ENCODE measurements at regions not wholly inside any gene's neighbourhood (a gene's known extent, or its start where the extent isn't known, plus 50 kb on each side); places are given as distances from the start of the nearest gene placed in this dataset.
"Not testable (repeated sequence)": the region's sequence is repeated elsewhere in the genome, so short reads cannot be mapped to it uniquely, and the experiment has no call there.

- DNase-seq, result no peak
These were observed 423.8 kb upstream of the EPHA5 start for GRCh38 chr4:66094070-66094469.

GRCh38 chr4:66091786-66092185 is 421.5 kb upstream of the EPHA5 start:
- DNase-seq, result no peak

DNA sequence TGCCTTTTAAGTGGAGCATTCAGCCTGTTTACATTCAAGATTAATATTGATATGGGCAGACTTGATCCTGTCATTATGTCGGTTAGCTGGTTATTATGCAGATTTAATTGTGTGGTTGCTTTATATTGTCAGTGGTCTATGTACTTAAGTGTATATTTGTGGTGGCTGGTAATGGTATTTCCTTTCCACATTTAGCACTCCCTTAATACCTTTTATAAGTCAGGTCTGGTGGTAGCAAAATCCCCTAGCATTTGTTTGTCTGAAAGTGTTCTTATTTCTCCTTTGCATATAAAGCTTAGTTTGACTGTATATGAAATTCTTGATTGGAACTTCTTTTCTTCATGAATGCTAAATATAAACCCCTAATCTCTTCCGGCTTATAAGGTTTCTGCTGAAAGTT is 403.7 kb upstream of the EPHA5 start:
- DNase-seq, result no peak

DNA sequence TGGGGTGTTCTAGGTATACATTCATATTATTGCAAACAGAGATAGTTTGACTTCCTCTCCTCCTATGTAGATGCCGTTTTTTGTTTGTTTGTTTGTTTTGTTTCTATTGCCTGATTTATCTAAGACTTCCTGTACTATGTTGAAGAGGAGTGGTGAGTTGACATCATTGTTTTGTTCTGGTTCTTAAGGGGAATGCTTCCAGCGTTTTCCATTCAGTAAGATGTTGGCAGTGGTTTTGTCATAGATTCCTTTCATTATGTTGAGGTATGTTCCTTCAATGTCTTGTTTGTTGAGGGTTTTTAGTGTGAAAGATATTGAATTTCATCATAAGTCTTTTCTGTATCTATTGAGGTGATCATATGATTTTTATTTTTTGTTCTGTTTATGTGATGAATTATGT is 401.6 kb upstream of the EPHA5 start:
- no peak for DNase-seq

DNA sequence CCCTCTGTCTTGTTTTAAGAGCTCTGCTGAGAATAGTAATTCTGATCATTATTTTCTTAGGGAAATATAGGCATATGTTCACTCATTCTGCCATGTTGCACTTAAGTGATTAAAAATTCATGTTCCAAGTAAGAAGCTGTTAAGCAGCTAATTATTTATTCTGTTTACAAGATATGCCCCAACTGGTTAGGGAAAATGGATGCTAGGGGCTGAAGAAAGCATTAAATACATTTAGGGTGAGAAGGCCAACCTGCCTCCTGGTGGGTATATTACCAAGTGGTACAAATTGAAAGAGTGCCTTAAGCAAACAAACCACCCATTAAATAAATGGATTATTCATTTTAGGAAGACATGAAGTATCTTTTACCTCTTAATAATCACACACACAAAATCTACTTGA is 392.6 kb upstream of the EPHA5 start:
- no peak for DNase-seq

- no peak for DNase-seq
These were observed 391.8 kb upstream of the EPHA5 start for GRCh38 chr4:66062044-66062443.

- no peak for DNase-seq
These were observed 389.3 kb upstream of the EPHA5 start for GRCh38 chr4:66059556-66059955.

GRCh38 chr4:66059136-66059535 is 388.8 kb upstream of the EPHA5 start:
- no peak for DNase-seq

DNA sequence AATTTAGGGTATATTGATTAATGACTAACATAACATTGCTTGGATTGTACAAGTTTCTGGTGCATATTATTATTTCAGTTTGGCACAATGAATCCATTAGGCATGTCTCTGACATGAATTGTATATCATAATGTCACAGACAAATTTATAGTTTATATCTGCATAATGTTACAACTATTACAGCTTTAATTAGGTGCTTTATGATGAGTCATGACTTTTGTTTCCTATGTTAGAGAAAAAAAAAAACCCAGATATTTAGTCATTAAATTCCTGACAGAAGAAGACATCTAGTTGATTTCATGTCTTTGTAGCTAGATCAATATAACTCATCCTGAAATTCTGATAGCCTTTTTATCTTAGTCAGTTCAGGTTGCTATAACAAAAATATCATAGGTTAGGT is 385.7 kb upstream of the EPHA5 start:
- DNase-seq, result no peak

GRCh38 chr4:66052426-66052825 is 382.1 kb upstream of the EPHA5 start:
- no peak for DNase-seq

GRCh38 chr4:66048861-66049260 is 378.6 kb upstream of the EPHA5 start:
- DNase-seq, result no peak

GRCh38 chr4:66045913-66046312 is 375.6 kb upstream of the EPHA5 start:
- no peak for DNase-seq

GRCh38 chr4:66035701-66036100 is 365.4 kb upstream of the EPHA5 start:
- DNase-seq, result no peak

- no peak for DNase-seq
These were observed 364.4 kb upstream of the EPHA5 start for GRCh38 chr4:66034671-66035070.

GRCh38 chr4:66034262-66034661 is 364.0 kb upstream of the EPHA5 start:
- DNase-seq, result no peak

DNA sequence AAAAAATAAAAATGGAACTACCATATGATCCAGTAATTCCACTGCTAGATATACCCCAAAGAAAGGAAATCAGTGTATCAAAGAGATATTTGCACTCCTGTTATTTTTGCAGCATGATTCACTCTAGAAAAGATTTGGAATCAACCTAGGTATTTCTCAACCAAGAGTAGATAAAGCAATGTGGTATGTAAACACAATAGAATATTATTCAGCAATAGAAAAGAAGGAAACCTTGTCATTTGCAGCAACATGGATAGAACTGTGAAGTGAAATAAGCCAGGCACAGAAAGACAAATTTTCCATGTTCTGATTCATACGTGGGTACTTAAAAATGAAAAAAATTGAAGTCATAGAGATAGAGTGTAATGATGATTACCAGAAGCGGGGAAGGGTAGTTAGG is 362.3 kb upstream of the EPHA5 start:
- no peak for DNase-seq

- DNase-seq, result no peak
These were observed 358.4 kb upstream of the EPHA5 start for GRCh38 chr4:66028668-66029067.

GRCh38 chr4:66023061-66023460 is 352.8 kb upstream of the EPHA5 start:
- DNase-seq, result no peak

DNA sequence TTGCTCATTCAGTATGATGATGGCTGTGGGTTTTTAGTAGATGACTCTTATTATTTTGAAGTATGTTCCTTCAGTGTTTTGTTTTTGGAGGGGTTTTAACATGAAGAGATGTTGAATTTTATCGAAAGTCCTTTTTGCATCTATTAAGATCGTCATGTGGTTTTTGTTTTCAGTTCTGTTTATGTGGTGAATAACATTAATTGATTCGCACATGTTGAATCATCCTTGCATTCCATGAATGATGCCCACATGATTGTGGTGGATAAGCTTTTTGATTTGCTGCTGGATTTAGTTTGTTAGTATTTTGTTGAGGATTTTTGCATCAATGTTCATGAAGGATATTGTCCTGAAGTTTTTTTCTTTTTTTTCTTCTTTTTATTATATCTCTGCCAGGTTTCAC is 347.4 kb upstream of the EPHA5 start:
- no peak for DNase-seq

DNA sequence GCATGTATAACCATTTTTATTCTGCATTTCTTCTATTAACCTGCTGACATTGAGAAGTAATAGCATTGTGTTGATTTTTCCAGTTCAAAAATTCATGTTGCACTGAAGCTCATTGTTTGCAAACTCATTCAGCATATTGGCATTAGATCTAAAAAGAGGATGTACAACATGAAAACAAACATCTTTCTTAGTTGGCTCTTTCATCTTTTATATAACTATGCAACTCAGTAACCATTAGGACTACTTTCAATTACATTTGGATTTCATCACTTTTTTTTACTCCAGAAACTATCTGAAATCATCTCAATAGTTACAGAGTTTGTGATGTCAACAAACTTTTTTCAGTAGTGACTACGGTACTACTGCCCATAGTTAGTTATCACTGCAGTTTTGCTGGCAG is 346.0 kb upstream of the EPHA5 start:
- no peak for DNase-seq

DNA sequence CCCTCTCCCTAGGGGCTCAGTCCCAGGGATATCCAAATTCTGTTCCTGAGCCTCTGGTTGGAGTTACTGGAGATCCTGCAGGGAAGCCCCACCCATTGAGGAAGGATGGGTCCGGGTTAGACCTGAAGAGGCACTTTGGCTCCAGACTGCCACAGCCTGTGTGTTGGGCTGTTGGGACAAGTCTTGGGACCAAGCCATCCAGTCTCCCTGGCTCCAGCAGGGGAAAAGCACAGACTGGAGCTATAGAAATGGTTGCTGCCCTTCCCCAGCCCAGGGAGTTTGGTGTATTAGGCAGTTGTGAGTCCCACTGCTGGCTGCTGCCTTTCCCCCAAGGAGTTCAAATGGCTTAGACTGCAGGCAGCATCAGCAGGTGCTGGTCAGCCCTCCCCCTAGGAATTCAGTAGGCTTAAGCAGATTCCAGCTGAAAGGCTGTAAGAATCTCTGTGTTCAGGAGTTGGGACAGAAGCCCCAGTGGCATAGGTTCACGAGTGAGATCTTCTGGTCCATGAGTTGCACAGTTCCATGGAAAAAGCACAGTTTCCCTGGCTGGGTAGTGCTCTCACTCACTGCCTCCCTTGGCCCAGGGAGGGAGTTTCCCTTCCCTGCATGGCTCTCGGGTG is 344.0 kb upstream of the EPHA5 start:
- DNase-seq, result no peak

- no peak for DNase-seq
These were observed 330.3 kb upstream of the EPHA5 start for GRCh38 chr4:66000510-66001117.

GRCh38 chr4:65999518-65999871 is 329.2 kb upstream of the EPHA5 start:
- no peak for DNase-seq

DNA sequence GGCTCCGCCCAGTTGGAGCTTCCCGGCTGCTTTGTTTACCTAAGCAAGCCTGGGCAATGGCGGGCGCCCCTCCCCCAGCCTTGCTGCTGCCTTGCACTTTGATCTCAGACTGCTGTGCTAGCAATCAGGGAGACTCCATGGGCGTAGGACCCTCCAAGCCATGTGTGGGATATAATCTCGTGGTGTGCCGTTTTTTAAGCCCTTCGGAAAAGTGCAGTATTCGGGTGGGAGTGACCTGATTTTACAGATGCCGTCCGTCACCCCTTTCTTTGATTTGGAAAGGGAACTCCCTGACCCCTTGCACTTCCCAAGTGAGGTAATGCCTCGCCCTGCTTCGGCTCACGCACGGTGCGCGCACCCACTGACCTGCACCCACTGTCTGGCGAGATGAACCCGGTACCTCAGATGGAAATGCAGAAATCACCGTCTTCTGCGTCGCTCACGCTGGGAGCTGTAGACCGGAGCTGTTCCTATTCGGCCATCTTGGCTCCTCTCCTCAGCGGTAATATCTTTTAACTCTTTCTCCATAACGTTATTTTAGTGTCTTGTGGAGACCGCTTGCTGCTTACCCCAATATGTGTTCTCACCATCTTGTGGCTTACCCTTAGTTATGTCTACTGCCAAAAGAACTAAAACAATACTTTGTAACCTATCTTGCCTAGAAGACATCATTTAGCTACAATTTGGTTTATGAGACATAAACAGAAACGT is 328.7 kb upstream of the EPHA5 start:
- DNase-seq, result not testable (repeated sequence)

DNA sequence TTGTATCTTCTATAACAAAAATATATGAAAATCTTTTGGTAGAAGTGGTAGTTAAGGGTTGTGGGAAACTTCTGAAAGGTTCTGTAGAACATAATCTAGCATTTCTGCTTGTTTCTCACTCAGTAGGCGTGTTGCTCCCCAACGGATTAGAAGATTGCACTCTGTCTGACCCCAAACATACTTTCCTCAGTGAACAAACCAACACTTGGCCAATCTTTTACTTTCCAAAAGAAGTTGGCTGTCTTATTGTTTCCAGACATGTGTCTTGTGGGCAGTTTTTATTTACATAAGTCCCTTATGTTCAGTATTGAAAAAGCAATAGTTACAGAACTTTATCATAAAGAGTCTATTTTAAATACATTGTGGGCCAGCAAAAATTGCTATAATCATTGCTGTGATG is 312.8 kb upstream of the EPHA5 start:
- no peak for DNase-seq

All from CD4-positive, alpha-beta T cell treated with Interleukin-4 for 4 hours (primary cell).